H9 (cell line): ENCODE measurements at regions not wholly inside any gene's neighbourhood (a gene's known extent, or its start where the extent isn't known, plus 50 kb on each side); places are given as distances from the start of the nearest gene placed in this dataset.

Source experiments
- DNase-seq: peaks from one replicate; pipeline ENCODE4 v3.0.0-alpha.2; 2017
- H2AFZ ChIP-seq: one replicate; pipeline ENCODE4 v1.6.1; 2013; ENCODE audit warnings: mild to moderate bottlenecking, low read length, control low read depth, moderate library complexity
- H2AK5ac ChIP-seq: 2 replicates; pipeline ENCODE4 v1.6.1; 2013; ENCODE audit warnings: low read length, control low read depth, mixed read lengths; ENCODE audit not compliant: insufficient read length
- H2BK120ac ChIP-seq: one replicate; pipeline ENCODE4 v1.6.1; 2013; ENCODE audit warnings: low read depth, mild to moderate bottlenecking, low read length, control low read depth, inconsistent platforms; ENCODE audit not compliant: poor library complexity, severe bottlenecking
- H2BK12ac ChIP-seq: 2 replicates; pipeline ENCODE4 v1.6.1; 2013; ENCODE audit warnings: low read length, control low read depth, mixed read lengths, low read depth; ENCODE audit not compliant: insufficient read length
- H2BK15ac ChIP-seq: 2 replicates; pipeline ENCODE4 v1.6.1; 2013; ENCODE audit warnings: low read depth, low read length, control low read depth
- H2BK20ac ChIP-seq: one replicate; pipeline ENCODE4 v1.6.1; 2013; ENCODE audit warnings: low read depth, mild to moderate bottlenecking, low read length, control low read depth, inconsistent platforms; ENCODE audit not compliant: poor library complexity, severe bottlenecking
- H2BK5ac ChIP-seq: 2 replicates; pipeline ENCODE4 v1.6.1; 2013; ENCODE audit warnings: low read length, control low read depth, mixed read lengths; ENCODE audit not compliant: insufficient read length
- H3K14ac ChIP-seq: 2 replicates; pipeline ENCODE4 v1.6.1; 2013; ENCODE audit warnings: low read length, control low read depth; ENCODE audit not compliant: insufficient read depth
- H3K18ac ChIP-seq: 2 replicates; pipeline ENCODE4 v1.6.1; 2013; ENCODE audit warnings: low read depth, mild to moderate bottlenecking, mixed read lengths, low read length, control low read depth; ENCODE audit not compliant: insufficient read length
- H3K23ac ChIP-seq: 2 replicates; pipeline ENCODE4 v1.6.1; 2013; ENCODE audit warnings: low read length, control low read depth, mixed read lengths, low read depth; ENCODE audit not compliant: insufficient read length
- H3K23me2 ChIP-seq: 2 replicates; pipeline ENCODE4 v1.6.1; 2013; ENCODE audit warnings: low read depth, mild to moderate bottlenecking, mixed read lengths, low read length, control low read depth; ENCODE audit not compliant: insufficient read length, poor library complexity, severe bottlenecking
- H3K27ac ChIP-seq: 2 replicates; pipeline ENCODE4 v1.5.1; 2013; ENCODE audit warnings: low read length, control low read depth, mixed read lengths, low read depth; ENCODE audit not compliant: insufficient read length
- H3K27me3 ChIP-seq: 2 replicates; pipeline ENCODE4 v1.6.1; 2013; ENCODE audit warnings: low read length, control low read depth, inconsistent platforms; ENCODE audit not compliant: insufficient read depth
- H3K4ac ChIP-seq: 2 replicates; pipeline ENCODE4 v1.6.1; 2013; ENCODE audit warnings: low read depth, mild to moderate bottlenecking, control low read depth, inconsistent platforms, low read length, moderate library complexity
- H3K4me1 ChIP-seq: 2 replicates; pipeline ENCODE4 v1.6.1; 2013; ENCODE audit warnings: low read length, control low read depth, inconsistent platforms; ENCODE audit not compliant: insufficient read depth
- H3K4me2 ChIP-seq: 2 replicates; pipeline ENCODE4 v1.6.1; 2013; ENCODE audit warnings: low read length, control low read depth, mixed read lengths; ENCODE audit not compliant: insufficient read length, insufficient read depth
- H3K56ac ChIP-seq: 2 replicates; pipeline ENCODE4 v1.6.1; 2013; ENCODE audit warnings: low read depth, mild to moderate bottlenecking, mixed read lengths, low read length, control low read depth; ENCODE audit not compliant: insufficient read length
- H3K79me1 ChIP-seq: 2 replicates; pipeline ENCODE4 v1.6.1; 2013; ENCODE audit warnings: low read depth, mild to moderate bottlenecking, moderate library complexity, low read length, control low read depth, inconsistent platforms; ENCODE audit not compliant: insufficient read depth, poor library complexity, severe bottlenecking
- H3K79me2 ChIP-seq: 2 replicates; pipeline ENCODE4 v1.6.1; 2013; ENCODE audit warnings: low read length, control low read depth, inconsistent platforms; ENCODE audit not compliant: insufficient read depth
- H3K9ac ChIP-seq: 2 replicates; pipeline ENCODE4 v1.6.1; 2013; ENCODE audit warnings: low read length, control low read depth, mixed read lengths; ENCODE audit not compliant: insufficient read length; ENCODE audit errors: extremely low read depth
- H3K9me3 ChIP-seq: one replicate; pipeline ENCODE4 v1.6.1; 2013; ENCODE audit warnings: low read depth, low read length, inconsistent platforms; ENCODE audit not compliant: control insufficient read depth
- H3T11ph ChIP-seq: one replicate; pipeline ENCODE4 v1.6.1; 2013; ENCODE audit warnings: mild to moderate bottlenecking, low read length, control low read depth, inconsistent platforms
- H4K20me1 ChIP-seq: one replicate; pipeline ENCODE4 v1.6.1; 2013; ENCODE audit not compliant: control insufficient read depth, insufficient read length, insufficient read depth
- H4K5ac ChIP-seq: 2 replicates; pipeline ENCODE4 v1.6.1; 2013; ENCODE audit warnings: low read depth, mild to moderate bottlenecking, mixed read lengths, low read length, control low read depth; ENCODE audit not compliant: insufficient read length
- H4K8ac ChIP-seq: replicated peaks from 2 replicates; pipeline ENCODE4 v1.6.1; 2013; ENCODE audit warnings: low read length, control low read depth, mixed read lengths, low read depth; ENCODE audit not compliant: insufficient read length
- H4K91ac ChIP-seq: 2 replicates; pipeline ENCODE4 v1.6.1; 2013; ENCODE audit warnings: low read depth, mild to moderate bottlenecking, moderate library complexity, mixed read lengths, low read length, control low read depth; ENCODE audit not compliant: insufficient read length
- H3K27ac Mint-ChIP-seq, 3 experiments: 2 replicates in 2 of 3; 3 replicates in 1 of 3; pipeline ENCODE4 v1.8.0; 2020 to 2021; ENCODE audit warnings: mixed read lengths in 3 of 3, mild to moderate bottlenecking in 1 of 3, moderate library complexity in 1 of 3
- H3K27me3 Mint-ChIP-seq: 2 replicates; pipeline ENCODE4 v1.8.0; 2021; ENCODE audit warnings: low read depth, mild to moderate bottlenecking, moderate library complexity, mixed read lengths
- H3K36me3 Mint-ChIP-seq, 3 experiments: 2 replicates in 2 of 3; 3 replicates in 1 of 3; pipeline ENCODE4 v1.8.0; 2020 to 2021; ENCODE audit warnings: low read depth in 3 of 3, mixed read lengths in 3 of 3; ENCODE audit not compliant: insufficient read depth in 1 of 3
- H3K4me1 Mint-ChIP-seq, 2 experiments: 2 replicates each; pipeline ENCODE4 v1.8.0; 2020; ENCODE audit warnings: mixed read lengths in 2 of 2
- H3K4me3 Mint-ChIP-seq, 2 experiments: 2 replicates in 1 of 2; 3 replicates in 1 of 2; pipeline ENCODE4 v1.8.0; 2020 to 2021; ENCODE audit warnings: mild to moderate bottlenecking in 2 of 2, mixed read lengths in 2 of 2, moderate library complexity in 1 of 2
- H3K9me3 Mint-ChIP-seq, 2 experiments: 2 replicates in 1 of 2; 3 replicates in 1 of 2; pipeline ENCODE4 v1.8.0; 2020; ENCODE audit warnings: mild to moderate bottlenecking in 2 of 2, mixed read lengths in 2 of 2, moderate library complexity in 1 of 2
- CTCF ChIP-seq: fragments of 200-600 bp; sonication (generic); conservative IDR thresholded peaks from 3 replicates; pipeline ENCODE4 v1.8.0; 2021; ENCODE audit warnings: antibody characterized with exemption, mild to moderate bottlenecking

GRCh38 chr3:152905631-152906030, 70.7 kb downstream of the P2RY1 start:
- Histone ChIP-seq H2BK15ac (no peak overlapping the region), H3K27ac (no peak overlapping the region), H2BK5ac (no peak overlapping the region), H3K56ac (no peak overlapping the region), H2BK120ac (no peak overlapping the region), H4K20me1 (no peaks in the 10 kb centered on the region), H3K79me2 (no peaks in the 10 kb centered on the region), H3K23ac (no peak overlapping the region), H3K4ac (no peak overlapping the region), H2AK5ac (no peak overlapping the region), H3K9ac (no peak overlapping the region), H4K5ac (no peak overlapping the region), H2BK20ac (no peak overlapping the region), H3T11ph (no peak overlapping the region), H3K4me2 (no peak overlapping the region), H2AFZ (no peak overlapping the region), H3K79me1 (no peaks in the 10 kb centered on the region), H3K14ac (no peak overlapping the region), H3K23me2 (no peaks in the 10 kb centered on the region), H3K4me1 (no peaks in the 10 kb centered on the region), H4K8ac (no peak overlapping the region), H3K9me3 (no peaks in the 10 kb centered on the region), H4K91ac (no peak overlapping the region), H2BK12ac (no peak overlapping the region), H3K27me3 (no peaks in the 10 kb centered on the region), H3K18ac (no peak overlapping the region)
- no peak for TF ChIP-seq CTCF
- no peak for DNase-seq
- Mint-ChIP-seq H3K27ac (no peak overlapping the region), H3K27me3 (no peaks in the 10 kb centered on the region), H3K4me3 (no peak overlapping the region), H3K9me3 (no peaks in the 10 kb centered on the region), H3K4me1 (no peaks in the 10 kb centered on the region), H3K36me3 (no peaks in the 10 kb centered on the region; a peak in 1 of 7 replicates)
